HL-60 (cell line): ENCODE measurements at regions not wholly inside any gene's neighbourhood (a gene's known extent, or its start where the extent isn't known, plus 50 kb on each side); places are given as distances from the start of the nearest gene placed in this dataset.

Source experiments
- DNase-seq, 2 experiments: peaks; one replicate each; pipeline ENCODE4 v3.0.0-alpha.2; 2010 to 2020; ENCODE audit warnings: low read depth in 1 of 2, low spot score in 1 of 2
- H3K27ac ChIP-seq: fragments of 250-450 bp; sonication (Bioruptor Pico); replicated peaks from 2 replicates; pipeline ENCODE4 v1.5.1; 2020; ENCODE audit warnings: mild to moderate bottlenecking, moderate library complexity
- H3K27me3 ChIP-seq: fragments of 250-450 bp; sonication (Bioruptor Pico); 2 replicates; pipeline ENCODE4 v1.5.1; 2021; ENCODE audit warnings: mild to moderate bottlenecking, moderate library complexity; ENCODE audit not compliant: insufficient read depth, poor library complexity, severe bottlenecking
- H3K4me3 ChIP-seq: replicated peaks from 2 replicates; pipeline ENCODE4 v1.5.1; 2011; ENCODE audit warnings: mild to moderate bottlenecking, control low read depth, low read length; ENCODE audit not compliant: insufficient read depth
- GABPA ChIP-seq: IDR thresholded peaks from 2 replicates; pipeline ENCODE4 v1.6.1; 2012; ENCODE audit warnings: low read depth
- POLR2AphosphoS5 ChIP-seq: IDR thresholded peaks from 2 replicates; pipeline ENCODE4 v1.6.1; 2012; ENCODE audit warnings: low read depth
- REST ChIP-seq: IDR thresholded peaks from 2 replicates; pipeline ENCODE4 v1.6.1; 2012; ENCODE audit warnings: low read depth; ENCODE audit not compliant: insufficient replicate concordance
- SPI1 ChIP-seq: IDR thresholded peaks from 2 replicates; pipeline ENCODE4 v1.6.1; 2012; ENCODE audit warnings: low read depth, mild to moderate bottlenecking, borderline replicate concordance
- TF ChIP-seq, protein P1 (sequence below): IDR thresholded peaks from one replicate; pipeline ENCODE4 v1.5.1; 2011; ENCODE audit warnings: low read length, control low read depth, inconsistent platforms; ENCODE audit not compliant: insufficient read depth

GRCh38 chr3:72120806-72121778 is 336.1 kb upstream of the PROK2 start:
- TF ChIP-seq POLR2AphosphoS5 (no peak), REST (no peak), GABPA (no peak), SPI1 (no peak)
- TF ChIP-seq, protein P1, sequence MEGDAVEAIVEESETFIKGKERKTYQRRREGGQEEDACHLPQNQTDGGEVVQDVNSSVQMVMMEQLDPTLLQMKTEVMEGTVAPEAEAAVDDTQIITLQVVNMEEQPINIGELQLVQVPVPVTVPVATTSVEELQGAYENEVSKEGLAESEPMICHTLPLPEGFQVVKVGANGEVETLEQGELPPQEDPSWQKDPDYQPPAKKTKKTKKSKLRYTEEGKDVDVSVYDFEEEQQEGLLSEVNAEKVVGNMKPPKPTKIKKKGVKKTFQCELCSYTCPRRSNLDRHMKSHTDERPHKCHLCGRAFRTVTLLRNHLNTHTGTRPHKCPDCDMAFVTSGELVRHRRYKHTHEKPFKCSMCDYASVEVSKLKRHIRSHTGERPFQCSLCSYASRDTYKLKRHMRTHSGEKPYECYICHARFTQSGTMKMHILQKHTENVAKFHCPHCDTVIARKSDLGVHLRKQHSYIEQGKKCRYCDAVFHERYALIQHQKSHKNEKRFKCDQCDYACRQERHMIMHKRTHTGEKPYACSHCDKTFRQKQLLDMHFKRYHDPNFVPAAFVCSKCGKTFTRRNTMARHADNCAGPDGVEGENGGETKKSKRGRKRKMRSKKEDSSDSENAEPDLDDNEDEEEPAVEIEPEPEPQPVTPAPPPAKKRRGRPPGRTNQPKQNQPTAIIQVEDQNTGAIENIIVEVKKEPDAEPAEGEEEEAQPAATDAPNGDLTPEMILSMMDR: no peak
- no peak for DNase-seq

GRCh38 chr3:72120039-72120438 is 335.1 kb upstream of the PROK2 start:
- TF ChIP-seq SPI1 (no peak), REST (no peak), POLR2AphosphoS5 (no peak), GABPA (no peak)
- TF ChIP-seq, protein P1: no peak
- Histone ChIP-seq H3K27ac (no peak overlapping the region), H3K27me3 (no peaks in the 10 kb centered on the region), H3K4me3 (no peak overlapping the region)
- DNase-seq: no peak

More at GRCh38 chr3:72120806-72121778, 336.1 kb upstream of the PROK2 start:
- no peak overlapping the region for H3K4me3 ChIP-seq
- no peak overlapping the region for H3K27ac ChIP-seq
- H3K27me3 ChIP-seq: no peaks in the 10 kb centered on the region

- DNase-seq: no peak
- Histone ChIP-seq H3K4me3 (no peak overlapping the region), H3K27me3 (no peaks in the 10 kb centered on the region), H3K27ac (no peak overlapping the region)
- no peak for TF ChIP-seq SPI1
- TF ChIP-seq POLR2AphosphoS5: no peak
- no peak for TF ChIP-seq REST
- TF ChIP-seq, protein P1: no peak
- no peak for TF ChIP-seq GABPA
Measured at GRCh38 chr3:72118628-72119027, 333.7 kb upstream of the PROK2 start.
